KMS-11 (cell line): ENCODE measurements at regions not wholly inside any gene's neighbourhood (a gene's known extent, or its start where the extent isn't known, plus 50 kb on each side); places are given as distances from the start of the nearest gene placed in this dataset.

ENCODE experiments used
- H2AFZ ChIP-seq: fragments of 200-600 bp; sonication (generic); 2 replicates; pipeline ENCODE4 v1.6.1; 2016; ENCODE audit warnings: antibody characterized with exemption, mixed run types, low read depth
- H3K27ac ChIP-seq: fragments of 200-600 bp; sonication (generic); 2 replicates; pipeline ENCODE4 v1.6.1; 2016; ENCODE audit warnings: mild to moderate bottlenecking, mixed run types
- H3K27me3 ChIP-seq: fragments of 200-600 bp; sonication (generic); 2 replicates; pipeline ENCODE4 v1.6.1; 2017; ENCODE audit warnings: mild to moderate bottlenecking, low read depth, mixed run types, moderate library complexity; ENCODE audit not compliant: insufficient read depth
- H3K36me3 ChIP-seq: fragments of 200-600 bp; sonication (generic); 2 replicates; pipeline ENCODE4 v1.6.1; 2017; ENCODE audit warnings: mild to moderate bottlenecking, mixed run types; ENCODE audit not compliant: insufficient read depth
- H3K4me1 ChIP-seq: fragments of 200-600 bp; sonication (generic); 2 replicates; pipeline ENCODE4 v1.6.1; 2016; ENCODE audit warnings: mild to moderate bottlenecking, low read depth, mixed run types; ENCODE audit not compliant: poor library complexity, severe bottlenecking
- H3K4me2 ChIP-seq: fragments of 200-600 bp; sonication (generic); 2 replicates; pipeline ENCODE4 v1.7.0; 2016; ENCODE audit warnings: mild to moderate bottlenecking, mixed run types
- H3K4me3 ChIP-seq: fragments of 200-600 bp; sonication (generic); IDR thresholded peaks from 2 replicates; pipeline ENCODE4 v1.6.1; 2017; ENCODE audit warnings: low read depth, low read length, mixed read lengths; ENCODE audit not compliant: insufficient read depth
- H3K79me2 ChIP-seq: fragments of 200-600 bp; sonication (generic); 2 replicates; pipeline ENCODE4 v1.6.1; 2016; ENCODE audit warnings: low read depth, mixed run types; ENCODE audit not compliant: insufficient read depth
- H3K9ac ChIP-seq: fragments of 200-600 bp; sonication (generic); 2 replicates; pipeline ENCODE4 v1.6.1; 2016; ENCODE audit warnings: mild to moderate bottlenecking, mixed run types
- H4K20me1 ChIP-seq: fragments of 200-600 bp; sonication (generic); 2 replicates; pipeline ENCODE4 v1.6.1; 2016; ENCODE audit warnings: mild to moderate bottlenecking, mixed run types; ENCODE audit not compliant: insufficient read depth
- CTCF ChIP-seq: fragments of 200-600 bp; sonication (generic); conservative IDR thresholded peaks from 2 replicates; pipeline ENCODE4 v1.6.1; 2017; ENCODE audit warnings: low read depth, mild to moderate bottlenecking, antibody characterized with exemption, low read length, moderate library complexity, mixed read lengths

DNA sequence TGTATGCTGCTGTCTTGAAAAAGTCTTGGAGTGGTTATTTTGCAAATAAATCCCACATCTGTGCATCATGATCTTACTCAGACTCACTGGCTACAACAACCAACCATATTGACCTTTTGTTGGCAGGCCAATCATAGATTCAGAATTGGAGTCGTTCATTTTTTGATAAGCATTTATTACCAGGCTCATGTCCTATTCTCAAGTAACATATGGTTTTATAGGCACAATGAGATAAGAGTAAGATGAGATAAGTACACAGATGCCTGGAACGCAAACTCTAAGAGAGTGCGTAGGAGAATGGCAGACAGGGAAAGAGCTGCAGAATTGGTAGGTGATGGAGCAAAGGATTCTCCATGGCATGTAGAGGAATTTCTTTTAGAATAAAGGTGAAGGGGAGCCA is 71.6 kb upstream of the SLC5A12 start:
- Histone ChIP-seq H3K27ac (no peak overlapping the region), H3K79me2 (no peaks in the 10 kb centered on the region), H3K4me1 (no peaks in the 10 kb centered on the region), H2AFZ (no peak overlapping the region), H3K4me3 (no peak overlapping the region), H3K4me2 (no peak overlapping the region), H4K20me1 (no peaks in the 10 kb centered on the region), H3K36me3 (no peaks in the 10 kb centered on the region), H3K9ac (no peak overlapping the region), H3K27me3 (no peaks in the 10 kb centered on the region)
- no peak for TF ChIP-seq CTCF

GRCh38 chr11:26801601-26802000 is 79.7 kb upstream of the SLC5A12 start:
- Histone ChIP-seq H3K27me3 (no peaks in the 10 kb centered on the region), H3K27ac (no peak overlapping the region), H3K36me3 (no peaks in the 10 kb centered on the region), H2AFZ (no peak overlapping the region), H3K4me2 (no peak overlapping the region), H3K9ac (no peak overlapping the region), H3K4me1 (no peaks in the 10 kb centered on the region), H3K4me3 (no peak overlapping the region), H4K20me1 (no peaks in the 10 kb centered on the region), H3K79me2 (no peaks in the 10 kb centered on the region)
- no peak for TF ChIP-seq CTCF

DNA sequence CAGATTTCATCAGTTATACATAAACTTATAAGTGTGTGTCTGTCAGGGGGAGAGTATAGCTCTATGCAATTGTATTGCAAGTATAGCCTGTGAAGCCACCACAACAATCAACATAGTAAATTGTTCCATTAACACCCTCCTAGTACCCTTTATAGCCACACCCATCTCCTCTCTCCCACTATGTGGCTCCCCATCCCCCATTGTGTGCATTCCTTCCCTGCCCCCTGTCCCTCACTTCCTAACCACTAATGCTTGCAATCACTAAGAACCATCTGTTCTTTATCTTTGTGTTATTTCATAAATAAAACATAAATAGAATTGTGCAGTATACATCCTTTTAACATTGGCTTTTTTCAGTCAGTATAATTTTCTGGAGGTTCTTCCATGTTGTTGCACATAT is 83.1 kb upstream of the SLC5A12 start:
- H3K4me2 ChIP-seq, result no peak overlapping the region
- no peak for TF ChIP-seq CTCF
- no peaks in the 10 kb centered on the region for H3K36me3 ChIP-seq

DNA sequence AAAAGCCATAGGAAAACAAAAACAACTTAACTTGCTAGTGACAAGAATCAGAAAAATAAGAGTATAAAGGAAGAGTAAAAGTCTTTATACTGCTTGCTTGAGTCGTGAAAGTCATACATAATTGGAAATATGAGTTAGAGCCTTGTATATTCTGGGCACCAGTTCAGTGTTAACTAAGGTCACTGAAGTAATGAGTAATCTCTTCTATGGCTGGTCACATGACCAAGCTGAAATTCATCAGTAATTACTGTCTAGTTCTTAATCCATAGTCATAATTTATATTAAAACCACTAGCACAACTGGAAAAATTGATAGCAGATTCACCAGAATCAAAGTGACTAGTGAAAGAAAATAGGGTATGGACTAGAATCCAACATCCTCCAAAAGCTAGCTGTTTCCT is 84.4 kb upstream of the SLC5A12 start:
- H3K4me2 ChIP-seq, result no peak overlapping the region
- no peak overlapping the region for H3K4me3 ChIP-seq
- H3K79me2 ChIP-seq, result no peaks in the 10 kb centered on the region
- H2AFZ ChIP-seq, result no peak overlapping the region
- no peak overlapping the region for H3K27ac ChIP-seq
- no peak overlapping the region for H3K9ac ChIP-seq
- no peaks in the 10 kb centered on the region for H4K20me1 ChIP-seq
- H3K36me3 ChIP-seq, result no peaks in the 10 kb centered on the region
- no peak for TF ChIP-seq CTCF
- no peaks in the 10 kb centered on the region for H3K27me3 ChIP-seq
- H3K4me1 ChIP-seq, result no peaks in the 10 kb centered on the region

More for the DNA sequence above, 83.1 kb upstream of the SLC5A12 start:
- H3K4me1 ChIP-seq, result no peaks in the 10 kb centered on the region
- H3K27ac ChIP-seq, result no peak overlapping the region
- no peaks in the 10 kb centered on the region for H4K20me1 ChIP-seq
- no peak overlapping the region for H3K9ac ChIP-seq
- no peaks in the 10 kb centered on the region for H3K79me2 ChIP-seq
- no peaks in the 10 kb centered on the region for H3K27me3 ChIP-seq
- no peak overlapping the region for H2AFZ ChIP-seq
- no peak overlapping the region for H3K4me3 ChIP-seq

DNA sequence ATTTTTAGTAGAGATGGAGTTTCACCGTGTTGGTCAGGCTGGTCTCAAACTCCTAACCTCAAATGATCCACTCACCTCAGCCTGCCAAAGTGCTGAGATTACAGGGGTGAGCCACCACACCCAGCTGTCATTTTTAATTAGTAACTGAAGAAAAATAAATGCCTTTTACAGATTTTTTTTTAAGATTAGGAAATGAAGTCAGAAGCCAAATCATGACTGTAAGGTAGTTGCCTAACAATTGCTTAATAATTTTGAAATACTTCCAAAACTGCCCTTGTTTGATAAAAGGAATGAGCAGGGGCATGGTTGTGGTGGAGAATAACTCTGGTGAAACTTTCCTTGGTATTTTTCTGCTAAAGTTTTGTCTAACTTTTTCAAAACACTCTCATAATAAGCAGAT is 98.9 kb upstream of the SLC5A12 start:
- no peaks in the 10 kb centered on the region for H4K20me1 ChIP-seq
- no peak overlapping the region for H3K4me2 ChIP-seq
- no peak for TF ChIP-seq CTCF
- no peaks in the 10 kb centered on the region for H3K4me1 ChIP-seq
- H3K27me3 ChIP-seq, result no peaks in the 10 kb centered on the region
- H3K9ac ChIP-seq, result no peak overlapping the region
- no peak overlapping the region for H3K27ac ChIP-seq
- H3K4me3 ChIP-seq, result no peak overlapping the region
- no peak overlapping the region for H2AFZ ChIP-seq
- no peaks in the 10 kb centered on the region for H3K79me2 ChIP-seq
- H3K36me3 ChIP-seq, result no peaks in the 10 kb centered on the region
